HL-60 (cell line): ENCODE measurements at regions not wholly inside any gene's neighbourhood (a gene's known extent, or its start where the extent isn't known, plus 50 kb on each side); places are given as distances from the start of the nearest gene placed in this dataset.

Source experiments
- DNase-seq, 2 experiments: peaks; one replicate each; pipeline ENCODE4 v3.0.0-alpha.2; 2010 to 2020; ENCODE audit warnings: low read depth in 1 of 2, low spot score in 1 of 2
- H3K27ac ChIP-seq: fragments of 250-450 bp; sonication (Bioruptor Pico); replicated peaks from 2 replicates; pipeline ENCODE4 v1.5.1; 2020; ENCODE audit warnings: mild to moderate bottlenecking, moderate library complexity
- H3K27me3 ChIP-seq: fragments of 250-450 bp; sonication (Bioruptor Pico); 2 replicates; pipeline ENCODE4 v1.5.1; 2021; ENCODE audit warnings: mild to moderate bottlenecking, moderate library complexity; ENCODE audit not compliant: insufficient read depth, poor library complexity, severe bottlenecking
- H3K4me3 ChIP-seq: replicated peaks from 2 replicates; pipeline ENCODE4 v1.5.1; 2011; ENCODE audit warnings: mild to moderate bottlenecking, control low read depth, low read length; ENCODE audit not compliant: insufficient read depth
- GABPA ChIP-seq: IDR thresholded peaks from 2 replicates; pipeline ENCODE4 v1.6.1; 2012; ENCODE audit warnings: low read depth
- POLR2AphosphoS5 ChIP-seq: IDR thresholded peaks from 2 replicates; pipeline ENCODE4 v1.6.1; 2012; ENCODE audit warnings: low read depth
- SPI1 ChIP-seq: IDR thresholded peaks from 2 replicates; pipeline ENCODE4 v1.6.1; 2012; ENCODE audit warnings: low read depth, mild to moderate bottlenecking, borderline replicate concordance
- TF ChIP-seq, protein P1 (sequence below): IDR thresholded peaks from 2 replicates; pipeline ENCODE4 v1.6.1; 2012; ENCODE audit warnings: low read depth; ENCODE audit not compliant: insufficient replicate concordance
- TF ChIP-seq, protein P2 (sequence below): IDR thresholded peaks from one replicate; pipeline ENCODE4 v1.5.1; 2011; ENCODE audit warnings: low read length, control low read depth, inconsistent platforms; ENCODE audit not compliant: insufficient read depth

DNA sequence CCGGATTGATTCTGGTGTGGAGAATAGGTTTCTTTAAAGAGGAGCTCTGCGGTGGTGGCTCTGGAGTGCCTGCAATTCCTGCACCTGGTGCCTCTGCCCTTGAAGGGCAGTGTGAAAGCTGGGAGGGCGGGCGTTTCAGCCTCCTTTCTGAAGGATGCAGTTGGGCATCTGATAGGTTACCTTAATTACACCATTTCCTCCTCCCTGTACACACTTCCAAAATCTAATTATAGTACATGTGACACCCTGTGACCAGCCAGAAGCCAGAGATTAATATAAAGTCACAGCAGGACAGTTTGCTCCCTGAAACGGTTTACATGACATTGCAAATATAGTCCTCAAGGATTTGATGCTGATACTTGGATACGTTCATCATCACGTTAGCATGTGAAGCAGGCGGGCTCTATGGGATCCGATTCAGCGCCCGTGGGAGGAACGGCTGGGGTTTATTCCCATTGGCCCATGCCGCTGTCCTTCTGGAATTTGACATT lies 548.2 kb downstream of the QKI start:
- DNase-seq = no peak
- TF ChIP-seq GABPA (no peak), SPI1 (no peak), POLR2AphosphoS5 (no peak)
- TF ChIP-seq, protein P1, sequence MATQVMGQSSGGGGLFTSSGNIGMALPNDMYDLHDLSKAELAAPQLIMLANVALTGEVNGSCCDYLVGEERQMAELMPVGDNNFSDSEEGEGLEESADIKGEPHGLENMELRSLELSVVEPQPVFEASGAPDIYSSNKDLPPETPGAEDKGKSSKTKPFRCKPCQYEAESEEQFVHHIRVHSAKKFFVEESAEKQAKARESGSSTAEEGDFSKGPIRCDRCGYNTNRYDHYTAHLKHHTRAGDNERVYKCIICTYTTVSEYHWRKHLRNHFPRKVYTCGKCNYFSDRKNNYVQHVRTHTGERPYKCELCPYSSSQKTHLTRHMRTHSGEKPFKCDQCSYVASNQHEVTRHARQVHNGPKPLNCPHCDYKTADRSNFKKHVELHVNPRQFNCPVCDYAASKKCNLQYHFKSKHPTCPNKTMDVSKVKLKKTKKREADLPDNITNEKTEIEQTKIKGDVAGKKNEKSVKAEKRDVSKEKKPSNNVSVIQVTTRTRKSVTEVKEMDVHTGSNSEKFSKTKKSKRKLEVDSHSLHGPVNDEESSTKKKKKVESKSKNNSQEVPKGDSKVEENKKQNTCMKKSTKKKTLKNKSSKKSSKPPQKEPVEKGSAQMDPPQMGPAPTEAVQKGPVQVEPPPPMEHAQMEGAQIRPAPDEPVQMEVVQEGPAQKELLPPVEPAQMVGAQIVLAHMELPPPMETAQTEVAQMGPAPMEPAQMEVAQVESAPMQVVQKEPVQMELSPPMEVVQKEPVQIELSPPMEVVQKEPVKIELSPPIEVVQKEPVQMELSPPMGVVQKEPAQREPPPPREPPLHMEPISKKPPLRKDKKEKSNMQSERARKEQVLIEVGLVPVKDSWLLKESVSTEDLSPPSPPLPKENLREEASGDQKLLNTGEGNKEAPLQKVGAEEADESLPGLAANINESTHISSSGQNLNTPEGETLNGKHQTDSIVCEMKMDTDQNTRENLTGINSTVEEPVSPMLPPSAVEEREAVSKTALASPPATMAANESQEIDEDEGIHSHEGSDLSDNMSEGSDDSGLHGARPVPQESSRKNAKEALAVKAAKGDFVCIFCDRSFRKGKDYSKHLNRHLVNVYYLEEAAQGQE = no peak
- no peaks in the 10 kb centered on the region for H3K27me3 ChIP-seq
- H3K4me3 ChIP-seq = no peak overlapping the region
- H3K27ac ChIP-seq = no peak overlapping the region

DNA sequence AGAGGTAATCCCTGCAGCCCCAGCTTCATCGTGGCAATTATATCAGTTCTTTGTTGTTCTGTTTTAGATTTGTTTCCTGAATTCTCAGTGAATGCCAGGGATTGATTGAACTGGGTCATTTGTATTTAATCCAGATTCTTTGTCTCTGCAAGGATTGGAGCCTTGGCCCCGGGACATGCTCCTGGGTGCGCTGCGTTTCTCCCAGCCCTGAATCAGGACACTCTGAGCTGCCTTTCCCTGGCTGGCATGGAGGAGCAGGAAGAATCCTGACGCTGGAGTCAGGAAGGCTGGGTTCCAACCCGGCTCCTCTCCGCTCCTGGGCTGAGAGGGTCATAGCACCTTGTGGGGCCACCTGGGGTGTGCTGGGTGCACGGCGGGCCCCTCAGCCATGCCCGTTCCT lies 545.6 kb downstream of the QKI start:
- TF ChIP-seq, protein P2, sequence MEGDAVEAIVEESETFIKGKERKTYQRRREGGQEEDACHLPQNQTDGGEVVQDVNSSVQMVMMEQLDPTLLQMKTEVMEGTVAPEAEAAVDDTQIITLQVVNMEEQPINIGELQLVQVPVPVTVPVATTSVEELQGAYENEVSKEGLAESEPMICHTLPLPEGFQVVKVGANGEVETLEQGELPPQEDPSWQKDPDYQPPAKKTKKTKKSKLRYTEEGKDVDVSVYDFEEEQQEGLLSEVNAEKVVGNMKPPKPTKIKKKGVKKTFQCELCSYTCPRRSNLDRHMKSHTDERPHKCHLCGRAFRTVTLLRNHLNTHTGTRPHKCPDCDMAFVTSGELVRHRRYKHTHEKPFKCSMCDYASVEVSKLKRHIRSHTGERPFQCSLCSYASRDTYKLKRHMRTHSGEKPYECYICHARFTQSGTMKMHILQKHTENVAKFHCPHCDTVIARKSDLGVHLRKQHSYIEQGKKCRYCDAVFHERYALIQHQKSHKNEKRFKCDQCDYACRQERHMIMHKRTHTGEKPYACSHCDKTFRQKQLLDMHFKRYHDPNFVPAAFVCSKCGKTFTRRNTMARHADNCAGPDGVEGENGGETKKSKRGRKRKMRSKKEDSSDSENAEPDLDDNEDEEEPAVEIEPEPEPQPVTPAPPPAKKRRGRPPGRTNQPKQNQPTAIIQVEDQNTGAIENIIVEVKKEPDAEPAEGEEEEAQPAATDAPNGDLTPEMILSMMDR = no peak
- TF ChIP-seq GABPA (no peak), SPI1 (no peak), POLR2AphosphoS5 (no peak)
- TF ChIP-seq, protein P1 = no peak
- H3K27me3 ChIP-seq = no peaks in the 10 kb centered on the region

DNA sequence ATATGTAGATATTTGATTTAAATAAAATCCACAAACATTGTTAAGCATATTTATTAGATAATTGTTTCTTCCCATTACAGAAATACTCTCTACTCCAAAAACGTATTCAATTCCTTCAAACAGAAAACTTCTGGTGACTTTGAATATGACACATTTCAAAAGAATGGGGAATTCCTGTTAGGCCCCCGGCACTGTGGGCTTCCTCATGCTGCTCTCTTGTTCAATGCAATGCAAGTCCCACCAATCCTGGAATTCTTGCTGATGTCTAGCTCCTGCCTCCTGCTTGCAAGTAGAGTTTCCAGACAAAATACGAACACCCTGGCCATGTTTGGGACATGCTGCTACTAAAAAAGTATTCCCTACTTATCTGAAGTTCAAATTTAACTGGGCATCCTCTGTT lies 544.1 kb downstream of the QKI start:
- H3K4me3 ChIP-seq = no peak overlapping the region
- TF ChIP-seq, protein P2 = no peak
- TF ChIP-seq POLR2AphosphoS5 (no peak), SPI1 (no peak), GABPA (no peak)
- TF ChIP-seq, protein P1 = no peak
- no peak for DNase-seq
- H3K27me3 ChIP-seq = peaks cover 3% of the 10 kb centered on the region
- H3K27ac ChIP-seq = no peak overlapping the region

More for the DNA sequence above, 545.6 kb downstream of the QKI start:
- no peak overlapping the region for H3K27ac ChIP-seq
- no peak for DNase-seq
- H3K4me3 ChIP-seq = no peak overlapping the region
